Activated gamma-delta T cell treated with Interleukin-2 at 50 U/mL for 16 hours (primary cell): ENCODE measurements at regions not wholly inside any gene's neighbourhood (a gene's known extent, or its start where the extent isn't known, plus 50 kb on each side); places are given as distances from the start of the nearest gene placed in this dataset.

ENCODE experiments used
- DNase-seq: peaks from one replicate; pipeline ENCODE4 v3.0.0-alpha.2; 2020

GRCh38 chr19:27777726-27778125 lies 1435.2 kb downstream of the UQCRFS1 start:
- DNase-seq: no peak

GRCh38 chr19:27777242-27777641 lies 1435.7 kb downstream of the UQCRFS1 start:
- no peak for DNase-seq

DNA sequence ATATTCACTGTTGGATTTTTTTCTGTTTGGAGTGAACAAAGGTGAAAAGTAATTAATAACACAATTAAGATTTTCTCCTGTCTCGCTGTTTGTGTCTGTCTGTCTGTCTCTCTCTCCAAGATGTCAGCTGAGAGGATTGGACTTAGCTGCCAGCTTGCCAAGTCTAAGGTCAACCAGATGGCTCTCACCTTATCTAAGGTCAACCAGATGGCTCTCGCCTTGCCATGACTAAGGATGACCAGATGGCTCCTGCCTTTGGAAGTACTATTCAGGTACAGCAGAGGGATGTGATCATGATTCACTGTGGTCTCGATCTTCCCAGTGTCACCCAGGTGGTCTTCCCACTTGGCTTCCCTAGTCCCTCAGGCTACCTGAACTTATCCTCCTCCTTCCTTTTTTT lies 1436.4 kb downstream of the UQCRFS1 start:
- no peak for DNase-seq

GRCh38 chr19:27776020-27776419 lies 1436.9 kb downstream of the UQCRFS1 start:
- no peak for DNase-seq

DNA sequence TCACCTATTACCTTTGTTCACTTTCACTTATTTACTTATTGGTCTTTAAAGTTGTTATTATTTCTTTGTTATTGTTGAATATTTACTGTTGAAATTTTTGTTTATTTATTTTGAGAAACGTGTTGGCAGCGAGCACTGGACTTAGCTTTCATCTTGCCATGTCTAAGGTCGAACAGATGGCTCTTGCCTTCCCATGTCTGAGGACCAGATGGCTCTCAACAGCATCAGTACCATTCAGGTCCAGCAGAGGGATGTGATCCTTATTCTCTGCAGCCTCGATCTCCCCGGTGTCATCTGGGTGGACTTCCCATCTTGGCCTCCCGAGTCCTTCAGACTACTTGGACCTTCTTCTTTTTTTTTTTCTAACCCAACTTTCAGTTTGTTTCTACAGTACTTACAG lies 1437.6 kb downstream of the UQCRFS1 start:
- DNase-seq: no peak

GRCh38 chr19:27774827-27775226 lies 1438.1 kb downstream of the UQCRFS1 start:
- DNase-seq: no peak

- DNase-seq: no peak
Measured at GRCh38 chr19:27774337-27774736, 1438.6 kb downstream of the UQCRFS1 start.

DNA sequence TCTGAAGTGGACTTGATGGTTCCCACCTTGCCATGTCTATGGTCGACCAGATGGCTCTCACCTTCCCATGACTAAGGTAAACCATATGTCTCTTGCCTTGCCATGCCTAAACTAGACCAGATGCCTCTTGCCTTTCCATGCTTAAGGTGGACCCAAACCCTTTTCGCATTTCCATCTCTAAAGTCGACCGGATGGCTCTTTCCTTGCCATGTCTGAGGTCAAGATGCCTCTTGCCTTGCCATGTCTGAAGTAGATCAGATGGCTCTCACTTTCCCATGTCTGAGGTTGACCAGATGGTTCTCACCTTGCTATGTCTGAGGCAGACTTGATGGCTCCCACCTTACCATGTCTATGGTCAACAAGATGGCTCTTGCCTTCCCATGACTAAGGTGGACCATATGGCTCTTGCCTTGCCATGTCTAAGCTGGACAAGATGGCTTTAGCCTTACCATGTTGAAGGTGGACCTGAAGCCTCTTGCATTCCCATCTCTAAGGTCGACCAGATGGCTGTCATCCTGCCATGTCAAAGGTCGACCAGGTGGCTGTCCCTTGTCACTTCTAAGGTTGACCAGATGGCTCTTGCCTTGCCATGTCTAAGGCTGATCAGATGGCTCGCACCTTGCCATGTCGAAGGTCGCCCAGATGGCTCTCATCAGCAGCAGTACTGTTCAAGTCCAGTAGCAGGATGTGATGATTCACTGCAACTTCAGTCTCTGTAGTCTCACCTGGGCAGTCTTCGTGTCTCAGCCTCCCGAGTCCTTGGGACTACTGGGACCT lies 1439.4 kb downstream of the UQCRFS1 start:
- DNase-seq: no peak

GRCh38 chr19:27772059-27772458 lies 1440.9 kb downstream of the UQCRFS1 start:
- DNase-seq: no peak

- DNase-seq: no peak
Measured at GRCh38 chr19:27770095-27770494, 1442.9 kb downstream of the UQCRFS1 start.

GRCh38 chr19:27767234-27767633 lies 1445.7 kb downstream of the UQCRFS1 start:
- DNase-seq: no peak

DNA sequence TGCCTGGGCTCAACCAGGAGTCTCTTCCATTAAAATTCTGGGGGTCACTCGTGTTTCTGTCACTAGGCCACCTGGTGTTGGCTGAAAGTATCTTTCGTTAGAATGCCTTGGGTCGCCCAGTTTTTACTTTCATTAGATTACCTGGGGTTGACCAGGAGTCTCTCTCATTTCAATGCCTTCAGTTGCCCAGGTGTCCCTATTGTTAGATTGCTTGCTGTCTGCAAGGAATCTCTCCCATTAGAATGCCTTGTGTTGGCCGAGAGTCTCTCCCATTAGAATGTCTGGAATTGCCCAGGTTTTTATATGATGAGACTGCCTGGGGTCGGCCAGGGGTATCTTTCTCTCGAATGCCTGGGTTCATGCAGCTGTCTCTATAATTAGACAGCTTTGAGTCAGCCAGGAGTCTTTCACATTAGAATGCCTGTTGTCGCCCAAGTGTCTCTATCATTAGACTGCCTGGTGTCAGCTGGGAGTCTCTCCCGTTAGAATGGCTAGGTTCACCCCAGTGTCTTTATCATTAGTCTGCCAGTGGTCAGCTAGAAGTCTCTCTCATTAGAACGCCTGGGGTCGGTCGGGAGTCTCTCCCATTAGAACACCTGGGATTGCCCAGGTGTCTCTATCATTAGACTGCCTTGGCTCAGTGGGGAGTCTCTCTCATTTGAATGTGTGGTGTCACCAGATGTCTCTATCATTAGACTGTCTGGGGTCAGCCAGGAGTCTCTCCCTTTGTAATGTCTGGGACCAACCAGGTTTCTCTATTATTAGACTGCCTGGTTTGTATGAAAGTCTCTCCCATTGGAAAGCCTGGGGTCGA lies 1446.8 kb downstream of the UQCRFS1 start:
- no peak for DNase-seq

DNA sequence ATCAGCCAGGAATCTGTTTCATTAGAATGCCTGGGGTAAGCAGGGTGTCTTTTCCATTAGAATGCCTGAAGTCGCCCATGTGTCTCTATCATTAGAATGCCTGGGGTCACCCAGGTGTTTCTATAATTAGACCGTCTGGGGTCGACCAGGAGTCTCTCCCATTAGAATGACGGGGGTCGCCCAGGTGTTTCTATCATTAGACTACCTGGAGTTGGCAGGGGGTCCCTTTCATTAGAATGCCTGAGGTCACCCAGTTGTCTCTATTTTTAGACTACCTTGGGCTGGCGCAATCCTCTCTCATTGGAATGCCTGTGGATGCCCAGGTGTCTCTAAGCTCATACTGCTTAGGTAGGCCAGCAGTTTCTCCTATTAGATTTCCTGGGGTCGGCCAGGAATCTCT lies 1447.6 kb downstream of the UQCRFS1 start:
- DNase-seq: no peak

DNA sequence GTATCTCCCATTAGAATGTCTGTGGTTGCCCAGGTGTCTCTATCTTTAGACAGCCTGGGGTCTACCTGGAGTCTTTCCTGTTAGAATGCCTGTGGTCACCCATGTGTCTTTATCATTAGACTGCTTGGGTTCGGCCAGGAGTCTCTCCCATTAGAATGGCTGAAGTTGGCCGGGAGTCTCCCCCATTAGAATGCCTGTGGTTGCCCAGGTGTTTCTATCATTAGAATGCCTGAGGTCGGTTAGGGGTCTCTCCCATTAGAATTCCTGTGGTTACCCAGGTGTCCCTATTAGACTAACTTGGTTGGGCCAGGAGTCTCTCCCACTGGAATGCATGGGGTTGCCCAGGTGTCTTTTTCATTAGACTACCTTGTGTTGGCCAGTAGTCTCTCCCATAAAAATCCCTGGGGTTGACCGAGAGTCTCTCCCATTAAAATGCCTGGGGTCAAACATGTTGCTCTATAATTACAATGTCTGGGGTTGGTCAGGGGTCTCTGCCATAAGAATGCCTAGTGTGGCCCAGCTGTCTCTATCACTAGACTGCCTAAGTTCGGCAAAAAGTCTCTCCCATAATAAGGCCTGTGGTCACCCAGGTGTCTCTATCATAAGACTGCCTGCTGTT lies 1448.7 kb downstream of the UQCRFS1 start:
- no peak for DNase-seq

GRCh38 chr19:27762933-27763332 lies 1450.0 kb downstream of the UQCRFS1 start:
- no peak for DNase-seq

DNA sequence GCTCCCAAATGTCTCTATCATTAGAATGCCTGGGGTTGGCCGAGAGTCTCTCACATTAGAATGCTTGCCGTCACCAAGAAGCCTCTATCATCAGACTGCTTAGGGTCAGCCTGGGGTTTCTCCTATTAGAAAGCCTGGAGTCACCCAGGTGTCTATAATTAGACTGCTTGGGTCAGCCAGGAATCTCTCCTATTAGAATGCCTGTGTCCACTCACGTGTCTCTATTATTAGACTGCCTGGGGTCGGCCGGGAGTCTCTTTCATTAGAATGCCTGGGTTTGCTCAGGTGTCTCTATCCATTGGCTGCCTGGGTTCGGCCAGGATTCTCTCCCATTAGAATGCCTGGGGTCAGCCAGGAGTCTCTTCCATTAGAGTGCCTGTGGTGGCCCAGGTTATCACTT lies 1453.1 kb downstream of the UQCRFS1 start:
- no peak for DNase-seq

DNA sequence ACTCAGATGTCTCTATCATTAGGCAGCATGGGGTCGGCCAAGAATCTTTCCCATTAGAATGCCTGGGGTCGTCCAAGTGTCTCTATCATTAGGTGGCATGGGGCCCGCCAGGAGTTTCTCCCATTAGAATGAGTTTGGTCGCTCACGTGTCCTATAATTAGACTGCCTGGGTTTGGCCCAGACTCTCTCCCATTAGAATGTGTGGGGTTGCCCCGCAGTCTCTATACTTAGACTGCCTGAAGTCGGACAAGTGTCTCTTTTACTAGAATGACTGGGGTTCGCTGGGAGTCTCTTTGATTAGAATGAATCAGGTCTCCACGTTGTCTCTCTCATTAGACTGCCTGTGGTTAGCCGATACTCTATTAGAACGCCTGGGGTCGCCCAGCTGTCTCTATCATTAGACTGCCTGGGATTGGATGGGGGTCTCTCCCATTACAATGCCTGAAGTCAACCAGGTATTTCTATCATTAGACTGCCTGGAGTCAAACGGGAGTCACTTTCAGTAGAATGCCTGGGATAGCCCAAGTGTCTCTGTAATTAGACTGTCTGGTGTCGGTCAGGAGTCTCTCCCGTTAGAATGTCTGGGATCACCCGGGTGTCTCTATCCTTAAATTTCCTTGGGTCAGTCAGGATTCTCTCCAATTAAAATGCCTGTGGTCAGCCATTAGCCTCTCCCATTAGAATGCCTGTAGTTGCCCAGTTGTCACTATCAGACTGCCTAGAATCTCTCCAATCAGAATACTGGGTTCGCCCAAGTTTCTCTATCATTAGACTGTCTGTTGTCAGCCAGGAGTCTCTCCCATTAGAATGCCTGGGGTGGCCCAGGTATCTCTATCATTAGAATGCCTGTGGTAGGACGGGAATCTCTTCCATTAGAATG lies 1454.1 kb downstream of the UQCRFS1 start:
- no peak for DNase-seq

- no peak for DNase-seq
Measured at GRCh38 chr19:27754700-27755099, 1458.3 kb downstream of the UQCRFS1 start.

GRCh38 chr19:27753622-27754021 lies 1459.3 kb downstream of the UQCRFS1 start:
- DNase-seq: no peak

GRCh38 chr19:27752530-27753184 lies 1460.3 kb downstream of the UQCRFS1 start:
- no peak for DNase-seq

DNA sequence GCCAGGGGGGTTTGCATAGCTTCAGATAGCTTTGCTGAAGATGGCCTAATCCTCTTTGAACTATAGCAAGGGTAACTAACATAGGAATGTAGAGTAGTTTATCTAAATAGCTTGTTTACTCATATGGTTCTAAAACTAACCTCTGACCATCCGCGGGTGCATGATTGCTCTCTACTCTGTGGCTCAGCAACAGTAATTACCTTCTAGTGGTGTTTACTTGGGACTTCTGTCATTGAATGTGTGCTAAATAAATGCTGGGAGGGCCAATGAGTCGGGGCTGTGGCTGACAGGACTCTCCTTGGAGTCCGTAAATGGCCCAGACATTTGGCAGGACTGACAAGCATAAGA lies 1461.9 kb downstream of the UQCRFS1 start:
- no peak for DNase-seq

GRCh38 chr19:27750391-27751043 lies 1462.4 kb downstream of the UQCRFS1 start:
- no peak for DNase-seq
